ENCODE measurements at regions not wholly inside any gene's neighbourhood (a gene's known extent, or its start where the extent isn't known, plus 50 kb on each side); places are given as distances from the start of the nearest gene placed in this dataset.

- Histone ChIP-seq H3K36me3 (ENCODE audit: low read depth, missing control alignments) (no peaks in the 10 kb centered on the region), H3K4me1 (no peaks in the 10 kb centered on the region), H3K9me3 (no peaks in the 10 kb centered on the region), H3K4me3 (no peak overlapping the region), H3K27me3 (no peaks in the 10 kb centered on the region), H3K27ac (no peak overlapping the region)
- TF ChIP-seq CTCF (IDR thresholded peaks at IDR 0.05) (no peak), POLR2A (IDR thresholded peaks at IDR 0.05) (no peak)
- no peak for DNase-seq
- intact Hi-C loops (cut with DNase I; ENCODE audit: low total_unique reads), result no loop called here
These were observed 820.1 kb downstream of the TENT5A start for GRCh38 chr6:80932359-80932758.

- Histone ChIP-seq H3K4me1 (no peaks in the 10 kb centered on the region), H3K27ac (no peak overlapping the region), H3K27me3 (no peaks in the 10 kb centered on the region), H3K36me3 (ENCODE audit: low read depth, missing control alignments) (no peaks in the 10 kb centered on the region), H3K4me3 (no peak overlapping the region), H3K9me3 (no peaks in the 10 kb centered on the region)
- DNase-seq, result no peak
- intact Hi-C loops (cut with DNase I; ENCODE audit: low total_unique reads), result no loop called here
- TF ChIP-seq POLR2A (IDR thresholded peaks at IDR 0.05), result no peak
- TF ChIP-seq CTCF (IDR thresholded peaks at IDR 0.05), result no peak
These were observed 822.1 kb downstream of the TENT5A start for GRCh38 chr6:80930376-80930775.

- Histone ChIP-seq H3K9me3 (no peaks in the 10 kb centered on the region), H3K36me3 (ENCODE audit: low read depth, missing control alignments) (no peaks in the 10 kb centered on the region), H3K27me3 (no peaks in the 10 kb centered on the region), H3K4me1 (no peaks in the 10 kb centered on the region), H3K27ac (no peak overlapping the region), H3K4me3 (no peak overlapping the region)
- intact Hi-C loops (cut with DNase I; ENCODE audit: low total_unique reads), result no loop called here
- no peak for DNase-seq
- TF ChIP-seq CTCF (IDR thresholded peaks at IDR 0.05) (no peak), POLR2A (IDR thresholded peaks at IDR 0.05) (no peak)
- WGBS, 2 donors, result 71 to 84% methylated on average over 2 of the region's 2 CpGs
These were observed 817.3 kb downstream of the BCKDHB start for GRCh38 chr6:80923816-80924215.

GRCh38 chr6:80922916-80923455, 816.5 kb downstream of the BCKDHB start:
- TF ChIP-seq CTCF (IDR thresholded peaks at IDR 0.05) (no peak), POLR2A (IDR thresholded peaks at IDR 0.05) (no peak)
- Histone ChIP-seq H3K4me3 (no peak overlapping the region), H3K4me1 (no peaks in the 10 kb centered on the region), H3K9me3 (no peaks in the 10 kb centered on the region), H3K27me3 (no peaks in the 10 kb centered on the region), H3K27ac (no peak overlapping the region), H3K36me3 (ENCODE audit: low read depth, missing control alignments) (no peaks in the 10 kb centered on the region)
- intact Hi-C loops (cut with DNase I; ENCODE audit: low total_unique reads), result no loop called here
- WGBS, 2 donors, result 91 to 93% methylated on average over 1 of the region's 1 CpG
- no peak for DNase-seq

GRCh38 chr6:80921861-80922460, 815.5 kb downstream of the BCKDHB start:
- no peak for TF ChIP-seq CTCF (IDR thresholded peaks at IDR 0.05)
- TF ChIP-seq POLR2A (IDR thresholded peaks at IDR 0.05), result no peak
- Histone ChIP-seq H3K27me3 (no peaks in the 10 kb centered on the region), H3K4me1 (no peaks in the 10 kb centered on the region), H3K9me3 (no peaks in the 10 kb centered on the region), H3K4me3 (no peak overlapping the region), H3K27ac (no peak overlapping the region), H3K36me3 (ENCODE audit: low read depth, missing control alignments) (no peaks in the 10 kb centered on the region)
- intact Hi-C loops (cut with DNase I; ENCODE audit: low total_unique reads), result no loop called here
- no peak for DNase-seq
- 41 to 61% methylated on average over 2 of the region's 2 CpGs for WGBS, 2 donors

Data from testis (tissue), 2 donors.